Skin of body (tissue), 1 donor: ENCODE measurements at regions not wholly inside any gene's neighbourhood (a gene's known extent, or its start where the extent isn't known, plus 50 kb on each side); places are given as distances from the start of the nearest gene placed in this dataset.
"Not testable (repeated sequence)": the region's sequence is repeated elsewhere in the genome, so short reads cannot be mapped to it uniquely, and the experiment has no call there.

Source experiments
- DNase-seq: peaks from one replicate; lab custom pipeline; 2025; lab: John Stamatoyannopoulos, UW

- peak; percentile 10 for DNase-seq
Measured at GRCh38 chr13:24617256-24618010, 62.8 kb upstream of the ATP12A start.

GRCh38 chr13:24618011-24618955, 61.9 kb upstream of the ATP12A start:
- DNase-seq = no peak

GRCh38 chr13:24619282-24619681, 60.9 kb upstream of the ATP12A start:
- DNase-seq = no peak

- DNase-seq = not testable (repeated sequence)
Measured at GRCh38 chr13:24622481-24623148, 57.6 kb upstream of the ATP12A start.

- DNase-seq = no peak
Measured at GRCh38 chr13:24623149-24623665, 57.0 kb upstream of the ATP12A start.

GRCh38 chr13:24624363-24624762, 55.8 kb upstream of the ATP12A start:
- no peak for DNase-seq

- DNase-seq = no peak
Measured at GRCh38 chr13:24624801-24625231, 55.4 kb upstream of the ATP12A start.

GRCh38 chr13:24625331-24625731, 54.9 kb upstream of the ATP12A start:
- no peak for DNase-seq

GRCh38 chr13:24625870-24626849, 54.0 kb upstream of the ATP12A start:
- DNase-seq = no peak

- no peak for DNase-seq
Measured at GRCh38 chr13:24627090-24627714, 53.0 kb upstream of the ATP12A start.

- DNase-seq = no peak
Measured at GRCh38 chr13:24627946-24628345, 52.3 kb upstream of the ATP12A start.

- DNase-seq = no peak
Measured at GRCh38 chr13:24629320-24629719, 50.9 kb upstream of the ATP12A start.

GRCh38 chr13:24630121-24630520, 50.1 kb upstream of the ATP12A start:
- DNase-seq = no peak
